Mucosa of descending colon (tissue), 3 donors: ENCODE measurements at regions not wholly inside any gene's neighbourhood (a gene's known extent, or its start where the extent isn't known, plus 50 kb on each side); places are given as distances from the start of the nearest gene placed in this dataset.
"Not testable (repeated sequence)": the region's sequence is repeated elsewhere in the genome, so short reads cannot be mapped to it uniquely, and the experiment has no call there.

ENCODE experiments used
- ATAC-seq: fragments of 200-7000 bp; cut with Tn5 transposase; one replicate; pipeline ENCODE4 v1.9.1; 2020; ENCODE audit warnings: mild to moderate bottlenecking, moderate library complexity
- DNase-seq, 3 donors: peaks; one replicate each; pipeline ENCODE4 v3.0.0-alpha.2; 2020
- H3K36me3 ChIP-seq: fragments of 200-600 bp; one replicate; pipeline ENCODE4 v1.8.0; 2021; ENCODE audit warnings: low read depth, mild to moderate bottlenecking
- H3K4me1 ChIP-seq: fragments of 200-600 bp; one replicate; pipeline ENCODE4 v1.8.0; 2021; ENCODE audit warnings: low read depth, mild to moderate bottlenecking
- H3K4me3 ChIP-seq: fragments of 200-600 bp; one replicate; pipeline ENCODE4 v1.8.0; 2021; ENCODE audit warnings: mild to moderate bottlenecking
- H3K9me3 ChIP-seq: fragments of 200-600 bp; one replicate; pipeline ENCODE4 v1.8.0; 2021; ENCODE audit warnings: mild to moderate bottlenecking
- CTCF ChIP-seq: fragments of 200-600 bp; IDR thresholded peaks from one replicate; pipeline ENCODE4 v1.8.0; 2022; ENCODE audit warnings: antibody characterized with exemption, mild to moderate bottlenecking
- intact Hi-C, 2 donors: fragments of 100-400 bp; cut with DNase I in 1 of 2; cut with micrococcal nuclease in 1 of 2; formaldehyde crosslinking; loops; one replicate each; pipeline versions ENCODE4 v1.11.0 to v1.11.1; 2022; cut with DNase I, micrococcal nuclease
- donor health status: DM: no; HTN: no; CAD: no; lungs with moderate emphysema.
- donor health status: DM: no; HTN: no; CAD: no.
- donor health status: DM: no; HTN: yes; CAD: no.

- H3K36me3 ChIP-seq, result no peaks in the 10 kb centered on the region
- no peak for ATAC-seq
- TF ChIP-seq CTCF, result no peak
- no peak overlapping the region for H3K4me3 ChIP-seq
- no peaks in the 10 kb centered on the region for H3K9me3 ChIP-seq
- intact Hi-C loops, result no loop called here
- no peak for DNase-seq
- H3K4me1 ChIP-seq, result no peaks in the 10 kb centered on the region
These were observed 77.5 kb upstream of the MARCKS start for GRCh38 chr6:113779656-113780055.

GRCh38 chr6:113782636-113783035 is 74.5 kb upstream of the MARCKS start:
- no peaks in the 10 kb centered on the region for H3K9me3 ChIP-seq
- no peak for TF ChIP-seq CTCF
- intact Hi-C loops, result no loop called here
- H3K4me3 ChIP-seq, result no peak overlapping the region
- DNase-seq (no peak), ATAC-seq (no peak)
- H3K4me1 ChIP-seq, result no peaks in the 10 kb centered on the region
- H3K36me3 ChIP-seq, result no peaks in the 10 kb centered on the region

GRCh38 chr6:113786168-113786567 is 71.0 kb upstream of the MARCKS start:
- intact Hi-C loops, result no loop called here
- Histone ChIP-seq H3K9me3 (no peaks in the 10 kb centered on the region), H3K36me3 (no peaks in the 10 kb centered on the region), H3K4me3 (no peak overlapping the region), H3K4me1 (no peaks in the 10 kb centered on the region)
- ATAC-seq, result peak; percentile 100
- no peak for TF ChIP-seq CTCF
- DNase-seq, result no peak

- intact Hi-C loops, result no loop called here
- ATAC-seq, result no peak
- H3K4me3 ChIP-seq, result no peak overlapping the region
- no peaks in the 10 kb centered on the region for H3K9me3 ChIP-seq
- TF ChIP-seq CTCF, result no peak
- no peaks in the 10 kb centered on the region for H3K36me3 ChIP-seq
- no peaks in the 10 kb centered on the region for H3K4me1 ChIP-seq
- DNase-seq, result no peak
These were observed 68.6 kb upstream of the MARCKS start for GRCh38 chr6:113788586-113788985.

DNA sequence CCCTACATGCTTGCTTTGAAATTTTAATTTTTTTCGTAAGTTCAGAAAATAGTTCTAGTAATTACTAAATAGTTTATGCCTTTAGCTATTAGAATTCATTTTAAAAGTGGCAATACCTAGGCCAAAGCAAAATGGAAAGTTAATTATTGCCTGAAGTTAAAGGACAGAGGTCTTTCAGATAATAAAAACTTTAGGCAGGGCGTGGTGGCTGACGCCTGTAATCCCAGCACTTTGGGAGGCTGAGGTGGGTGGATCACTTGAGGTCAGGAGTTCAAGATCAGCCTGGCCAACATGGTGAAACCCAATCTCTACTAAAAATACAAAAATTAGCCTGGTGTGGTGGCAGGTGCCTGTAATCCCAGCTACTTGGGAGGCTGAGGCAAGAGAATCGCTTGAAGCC is 65.9 kb upstream of the MARCKS start:
- H3K9me3 ChIP-seq, H3K36me3 ChIP-seq, H3K4me1 ChIP-seq, H3K4me3 ChIP-seq, intact Hi-C loops: not testable (repeated sequence)
- ATAC-seq (peak; percentile 35), DNase-seq (peak in 1 of 3 donors; percentile 42)

- DNase-seq, H3K4me3 ChIP-seq, intact Hi-C loops, H3K4me1 ChIP-seq, ATAC-seq, H3K9me3 ChIP-seq, H3K36me3 ChIP-seq: not testable (repeated sequence)
These were observed 61.8 kb upstream of the MARCKS start for GRCh38 chr6:113795371-113795770.

- no peak for TF ChIP-seq CTCF
- H3K4me3 ChIP-seq, result no peak overlapping the region
- DNase-seq (peak in 1 of 3 donors; percentile 38), ATAC-seq (peak; percentile 88)
- peaks cover 6% of the 10 kb centered on the region for H3K4me1 ChIP-seq
- intact Hi-C loops, result no loop called here
- no peaks in the 10 kb centered on the region for H3K36me3 ChIP-seq
- H3K9me3 ChIP-seq, result no peaks in the 10 kb centered on the region
These were observed 61.1 kb upstream of the MARCKS start for GRCh38 chr6:113796038-113796437.
